G401 (cell line): ENCODE measurements at regions not wholly inside any gene's neighbourhood (a gene's known extent, or its start where the extent isn't known, plus 50 kb on each side); places are given as distances from the start of the nearest gene placed in this dataset.

Experiments used
- DNase-seq: peaks from one replicate; pipeline ENCODE4 v3.0.0-alpha.2; 2015; ENCODE audit warnings: low spot score
- in situ Hi-C: cut with HindIII; loops from 2 replicates; pipeline ENCODE4 v1.10.0; 2016; ENCODE audit warnings: low sequenced_read_pairs, mixed read lengths

- DNase-seq, result no peak
- in situ Hi-C loops, result no loop called here
These were observed 68.0 kb upstream of the GALNT9 start for GRCh38 chr12:132397152-132397933.

- in situ Hi-C loops, result no loop called here
These were observed 67.3 kb upstream of the GALNT9 start for GRCh38 chr12:132396657-132397056.

GRCh38 chr12:132395908-132396305 is 66.5 kb upstream of the GALNT9 start:
- DNase-seq, result no peak
- in situ Hi-C loops, result no loop called here

More at GRCh38 chr12:132396657-132397056, 67.3 kb upstream of the GALNT9 start:
- DNase-seq, result no peak

- in situ Hi-C loops, result no loop called here
- DNase-seq, result no peak
These were observed 66.0 kb upstream of the GALNT9 start for GRCh38 chr12:132395192-132395907.

GRCh38 chr12:132393991-132394949 is 64.9 kb upstream of the GALNT9 start:
- in situ Hi-C loops, result no loop called here
- DNase-seq, result no peak

GRCh38 chr12:132393245-132393795 is 63.9 kb upstream of the GALNT9 start:
- in situ Hi-C loops, result no loop called here
- no peak for DNase-seq

- DNase-seq, result no peak
- in situ Hi-C loops, result no loop called here
These were observed 63.2 kb upstream of the GALNT9 start for GRCh38 chr12:132392389-132393244.

- no peak for DNase-seq
- in situ Hi-C loops, result no loop called here
These were observed 62.1 kb upstream of the GALNT9 start for GRCh38 chr12:132391326-132392041.

GRCh38 chr12:132390287-132391076 is 61.1 kb upstream of the GALNT9 start:
- in situ Hi-C loops, result no loop called here
- DNase-seq, result no peak

GRCh38 chr12:132389526-132390286 is 60.3 kb upstream of the GALNT9 start:
- in situ Hi-C loops, result no loop called here

GRCh38 chr12:132389026-132389425 is 59.6 kb upstream of the GALNT9 start:
- no peak for DNase-seq
- in situ Hi-C loops, result no loop called here

More at GRCh38 chr12:132389526-132390286, 60.3 kb upstream of the GALNT9 start:
- no peak for DNase-seq

- in situ Hi-C loops, result no loop called here
- DNase-seq, result no peak
These were observed 59.1 kb upstream of the GALNT9 start for GRCh38 chr12:132388379-132389015.

GRCh38 chr12:132386926-132387497 is 57.6 kb upstream of the GALNT9 start:
- DNase-seq, result no peak
- in situ Hi-C loops, result no loop called here

GRCh38 chr12:132385923-132386751 is 56.7 kb upstream of the GALNT9 start:
- in situ Hi-C loops, result no loop called here

More at GRCh38 chr12:132385923-132386751, 56.7 kb upstream of the GALNT9 start:
- DNase-seq, result no peak
